GM23248 (cell line): ENCODE measurements at regions not wholly inside any gene's neighbourhood (a gene's known extent, or its start where the extent isn't known, plus 50 kb on each side); places are given as distances from the start of the nearest gene placed in this dataset.

Experiments
- EZH2 ChIP-seq: fragments of 200-600 bp; sonication (generic); IDR thresholded peaks from 2 replicates; pipeline ENCODE4 v1.6.1; 2018; ENCODE audit warnings: antibody characterized with exemption, mild to moderate bottlenecking; ENCODE audit not compliant: insufficient read depth, poor library complexity, severe bottlenecking
- EZH2phosphoT487 ChIP-seq: fragments of 200-600 bp; sonication (generic); IDR thresholded peaks from 2 replicates; pipeline ENCODE4 v1.6.1; 2018; ENCODE audit warnings: antibody characterized with exemption, moderate library complexity, mild to moderate bottlenecking, low read depth; ENCODE audit not compliant: insufficient read depth

DNA sequence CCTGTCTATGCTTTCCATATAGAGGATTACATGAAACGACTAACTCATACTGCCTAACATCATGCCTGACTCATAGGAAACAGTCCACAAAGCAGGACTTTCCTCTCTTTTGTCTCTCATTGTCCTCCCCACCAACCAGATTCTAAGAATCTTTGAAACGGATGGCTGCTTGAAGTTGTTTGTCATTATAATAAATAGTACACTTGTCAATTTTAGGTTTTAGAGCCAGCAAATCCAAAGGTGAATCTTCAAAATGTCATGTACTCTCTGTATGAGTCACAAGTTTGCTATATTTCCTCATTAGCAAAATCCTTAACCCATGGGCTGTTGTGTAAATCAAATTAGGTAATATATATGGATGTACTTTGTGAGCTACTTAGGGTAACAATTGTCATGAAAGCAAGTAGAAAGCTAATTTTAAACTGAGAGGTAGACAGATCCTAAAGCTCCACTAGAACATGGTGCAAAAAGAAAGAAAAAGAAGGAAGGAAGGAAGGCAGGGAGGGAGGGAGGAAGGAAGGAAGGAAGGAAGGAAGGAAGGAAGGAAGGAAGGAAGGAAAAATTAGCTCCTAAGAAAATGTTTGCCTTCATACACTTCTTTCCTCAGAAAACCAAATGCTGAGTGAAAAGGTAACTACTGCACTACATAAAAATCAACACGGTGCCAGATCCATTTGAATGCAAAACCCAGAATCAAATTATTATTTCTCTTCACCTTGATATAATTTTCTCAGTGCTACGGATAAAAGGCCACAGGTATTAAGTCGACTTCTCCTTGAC is 129.5 kb upstream of the PRMT6 start:
- TF ChIP-seq EZH2 (no peak), EZH2phosphoT487 (no peak)
